Stomach (tissue), 8 donors: ENCODE measurements at regions not wholly inside any gene's neighbourhood (a gene's known extent, or its start where the extent isn't known, plus 50 kb on each side); places are given as distances from the start of the nearest gene placed in this dataset.

Experiments
- DNase-seq, 2 donors: peaks; one replicate each; pipeline versions ENCODE4 v3.0.0 to v3.0.0-alpha.2; 2013 to 2019
- H3K27ac ChIP-seq, 5 donors: fragments of 200-600 bp in 4 of 5; sonication (generic) in 4 of 5; one replicate each; pipeline ENCODE4 v1.5.1; 2013 to 2019; ENCODE audit warnings: mild to moderate bottlenecking in 1 of 5, moderate library complexity in 1 of 5
- H3K27me3 ChIP-seq, 3 donors: fragments of 200-600 bp; sonication (generic); one replicate each; pipeline ENCODE4 v1.5.1; 2017 to 2019; ENCODE audit warnings: mixed run types in 1 of 3
- H3K36me3 ChIP-seq, 4 donors: fragments of 200-600 bp; sonication (generic); 1 replicate in 3 of 4; 2 replicates in 1 of 4; pipeline ENCODE4 v1.5.1; 2016 to 2019
- H3K4me1 ChIP-seq, 4 donors: fragments of 200-600 bp; sonication (generic); one replicate each; pipeline ENCODE4 v1.5.1; 2016 to 2019
- H3K4me3 ChIP-seq, 4 donors: fragments of 200-600 bp; sonication (generic) in 3 of 4; one replicate each; pipeline ENCODE4 v1.5.1; 2016 to 2019; ENCODE audit warnings: mild to moderate bottlenecking in 1 of 4
- H3K9me3 ChIP-seq, 4 donors: fragments of 200-600 bp; sonication (generic); one replicate each; pipeline ENCODE4 v1.5.1; 2016 to 2019
- CTCF ChIP-seq, 7 experiments: fragments of 450-650 bp in 4 of 7; fragments of 200-600 bp in 3 of 7; sonication (generic) in 3 of 7; IDR thresholded peaks; one replicate each; pipeline ENCODE4 v1.5.1; 2016 to 2019; ENCODE audit warnings: antibody characterized with exemption in 7 of 7, control low read depth in 2 of 7, mild to moderate bottlenecking in 1 of 7
- EP300 ChIP-seq: sonication (generic); formaldehyde crosslinking; IDR thresholded peaks from one replicate; pipeline ENCODE4 v1.6.1; 2017; ENCODE audit warnings: antibody characterized with exemption
- POLR2A ChIP-seq, 4 donors: fragments of 450-650 bp; IDR thresholded peaks; one replicate each; pipeline ENCODE4 v1.6.1; 2016; ENCODE audit warnings: antibody characterized with exemption in 4 of 4, control low read depth in 2 of 4, mild to moderate bottlenecking in 1 of 4, moderate library complexity in 1 of 4
- POLR2AphosphoS5 ChIP-seq, 3 donors: sonication (generic); formaldehyde crosslinking; IDR thresholded peaks; one replicate each; pipeline ENCODE4 v1.6.1; 2016; ENCODE audit warnings: antibody characterized with exemption in 3 of 3
- WGBS, 5 donors: extraction: QIAGEN DNeasy Blood & Tissue Kit in 3 of 5; methylation state at CpG; one replicate each; pipeline versions ENCODE4 v1.1.5 to v1.1.7; 2013 to 2018; 5-methylcytosine and 5-hydroxymethylcytosine counted together
- intact Hi-C: fragments of 100-400 bp; cut with DNase I; formaldehyde crosslinking; loops from one replicate; pipeline ENCODE4 v1.15.1; 2023; ENCODE audit warnings: low total_unique reads
- donor health status: healthy with polysubstance abuse.
- donor health status: Bipolar disorder and iron deficiency.
- donor health status: healthy.

GRCh38 chr4:38189445-38189844, 229.2 kb downstream of the PTTG2 start:
- no peak for DNase-seq

GRCh38 chr4:38190717-38191178, 230.6 kb downstream of the PTTG2 start:
- DNase-seq = peak in 1 of 2 donors; percentile 69
- Histone ChIP-seq H3K27ac (peak overlapping the region in 4 of 5 donors; percentile 56 to 80 (median 70)), H3K4me3 (no peak overlapping the region), H3K27me3 (no peaks in the 10 kb centered on the region), H3K4me1 (peaks cover 6 to 37% (median 19%) of the 10 kb centered on the region in 4 donors), H3K9me3 (peaks cover 0 to 6% (median 2%) of the 10 kb centered on the region in 4 donors), H3K36me3 (no peaks in the 10 kb centered on the region)
- intact Hi-C loops = loop anchor here (10.0 kb wide), 1 partner anchor 124 kb away; no protein-coding TSS in a partner anchor
- WGBS, 5 donors = 32 to 43% (median 39%) methylated on average over 4 of the region's 4 CpGs
- TF ChIP-seq POLR2AphosphoS5 (IDR thresholded peaks at IDR 0.05) (peak in 2 of 3 donors; percentile 43 to 69), POLR2A (IDR thresholded peaks at IDR 0.05) (no peak)

More at GRCh38 chr4:38189445-38189844, 229.2 kb downstream of the PTTG2 start:
- Histone ChIP-seq H3K9me3 (no peaks in the 10 kb centered on the region), H3K36me3 (no peaks in the 10 kb centered on the region), H3K4me3 (no peak overlapping the region), H3K27me3 (no peaks in the 10 kb centered on the region), H3K4me1 (peaks cover 6 to 37% (median 19%) of the 10 kb centered on the region in 4 donors), H3K27ac (peak overlapping the region in 4 of 5 donors; percentile 37 to 80 (median 68))
- WGBS, 5 donors = 56 to 67% (median 63%) methylated on average over 3 of the region's 3 CpGs
- TF ChIP-seq POLR2AphosphoS5 (IDR thresholded peaks at IDR 0.05) = peak in 1 of 3 donors; percentile 53
- no peak for TF ChIP-seq POLR2A (IDR thresholded peaks at IDR 0.05)
- intact Hi-C loops = loop anchor here (10.0 kb wide), 1 partner anchor 485 kb away; no protein-coding TSS in a partner anchor

GRCh38 chr4:38192516-38192915, 232.3 kb downstream of the PTTG2 start:
- TF ChIP-seq POLR2A (IDR thresholded peaks at IDR 0.05) (no peak), POLR2AphosphoS5 (IDR thresholded peaks at IDR 0.05) (no peak), EP300 (no peak), CTCF (IDR thresholded peaks at IDR 0.05) (no peak)
- WGBS, 5 donors = 77 to 90% (median 87%) methylated on average over 3 of the region's 3 CpGs
- peaks cover 0 to 6% (median 2%) of the 10 kb centered on the region in 4 donors for H3K9me3 ChIP-seq
- H3K4me1 ChIP-seq = peaks cover 6 to 37% (median 19%) of the 10 kb centered on the region in 4 donors
- H3K27ac ChIP-seq = no peak overlapping the region
- H3K36me3 ChIP-seq = no peaks in the 10 kb centered on the region
- H3K27me3 ChIP-seq = no peaks in the 10 kb centered on the region
- no peak for DNase-seq
- intact Hi-C loops = loop anchor here (10.0 kb wide), 1 partner anchor 122 kb away; no protein-coding TSS in a partner anchor
- no peak overlapping the region for H3K4me3 ChIP-seq

- no peak for DNase-seq
- peaks cover 6 to 33% (median 19%) of the 10 kb centered on the region in 4 donors for H3K4me1 ChIP-seq
- H3K4me3 ChIP-seq = no peak overlapping the region
- intact Hi-C loops = loop anchor here (10.0 kb wide), 1 partner anchor 121 kb away; no protein-coding TSS in a partner anchor
- H3K36me3 ChIP-seq = no peaks in the 10 kb centered on the region
- H3K27me3 ChIP-seq = no peaks in the 10 kb centered on the region
- no peak overlapping the region for H3K27ac ChIP-seq
- WGBS, 5 donors = 27 to 59% (median 41%) methylated on average over 2 of the region's 2 CpGs
- TF ChIP-seq POLR2AphosphoS5 (IDR thresholded peaks at IDR 0.05) (no peak), POLR2A (IDR thresholded peaks at IDR 0.05) (no peak), CTCF (IDR thresholded peaks at IDR 0.05) (no peak)
- peaks cover 0 to 6% (median 2%) of the 10 kb centered on the region in 4 donors for H3K9me3 ChIP-seq
Observed at GRCh38 chr4:38193236-38193863, 233.2 kb downstream of the PTTG2 start.

- 73 to 78% (median 77%) methylated on average over 2 of the region's 2 CpGs for WGBS, 5 donors
- Histone ChIP-seq H3K4me3 (no peak overlapping the region), H3K27ac (no peak overlapping the region), H3K9me3 (peaks cover 0 to 6% (median 2%) of the 10 kb centered on the region in 4 donors), H3K36me3 (no peaks in the 10 kb centered on the region), H3K27me3 (no peaks in the 10 kb centered on the region), H3K4me1 (peaks cover 3 to 25% (median 16%) of the 10 kb centered on the region in 4 donors)
- DNase-seq = no peak
- TF ChIP-seq POLR2AphosphoS5 (IDR thresholded peaks at IDR 0.05) (no peak), POLR2A (IDR thresholded peaks at IDR 0.05) (no peak), CTCF (IDR thresholded peaks at IDR 0.05) (no peak), EP300 (no peak)
- intact Hi-C loops = loop anchor here (10.0 kb wide), 1 partner anchor 121 kb away; no protein-coding TSS in a partner anchor
Observed at GRCh38 chr4:38194047-38194602, 233.9 kb downstream of the PTTG2 start.
